GM19043 (cell line): ENCODE measurements at regions not wholly inside any gene's neighbourhood (a gene's known extent, or its start where the extent isn't known, plus 50 kb on each side); places are given as distances from the start of the nearest gene placed in this dataset.
"Not testable (repeated sequence)": the region's sequence is repeated elsewhere in the genome, so short reads cannot be mapped to it uniquely, and the experiment has no call there.

Experiments used
- ATAC-seq: cut with Tn5 transposase; IDR thresholded peaks from one replicate; pipeline ENCODE4 v1.9.1; 2021; ENCODE audit warnings: low read depth; ENCODE audit not compliant: unreplicated experiment

- ATAC-seq, result no peak
Observed at GRCh38 chr3:194938845-194939531, 253.3 kb downstream of the FAM43A start.

GRCh38 chr3:194939532-194939909, 253.8 kb downstream of the FAM43A start:
- ATAC-seq, result no peak

- ATAC-seq, result no peak
Observed at GRCh38 chr3:194939949-194940770, 254.5 kb downstream of the FAM43A start.

GRCh38 chr3:194941360-194941955, 255.8 kb downstream of the FAM43A start:
- ATAC-seq, result no peak

GRCh38 chr3:194941956-194942511, 256.4 kb downstream of the FAM43A start:
- ATAC-seq, result no peak

- ATAC-seq, result no peak
Observed at GRCh38 chr3:194944526-194944925, 258.8 kb downstream of the FAM43A start.

GRCh38 chr3:194945508-194945907, 259.8 kb downstream of the FAM43A start:
- no peak for ATAC-seq

GRCh38 chr3:194946091-194946490, 260.4 kb downstream of the FAM43A start:
- no peak for ATAC-seq

GRCh38 chr3:194949592-194949991, 263.9 kb downstream of the FAM43A start:
- no peak for ATAC-seq

- ATAC-seq, result no peak
Observed at GRCh38 chr3:194950906-194951628, 265.4 kb downstream of the FAM43A start.

GRCh38 chr3:194951629-194951920, 265.9 kb downstream of the FAM43A start:
- not testable (repeated sequence) for ATAC-seq

GRCh38 chr3:194951931-194952582, 266.4 kb downstream of the FAM43A start:
- ATAC-seq, result no peak

- ATAC-seq, result no peak
Observed at GRCh38 chr3:194952841-194953241, 267.2 kb downstream of the FAM43A start.

- ATAC-seq, result no peak
Observed at GRCh38 chr3:194953291-194953690, 267.6 kb downstream of the FAM43A start.

GRCh38 chr3:194955546-194955945, 269.9 kb downstream of the FAM43A start:
- no peak for ATAC-seq

- no peak for ATAC-seq
Observed at GRCh38 chr3:194955979-194956696, 270.5 kb downstream of the FAM43A start.

GRCh38 chr3:194956697-194957396, 271.2 kb downstream of the FAM43A start:
- no peak for ATAC-seq

GRCh38 chr3:194957743-194958240, 272.1 kb downstream of the FAM43A start:
- no peak for ATAC-seq

- ATAC-seq, result no peak
Observed at GRCh38 chr3:194959217-194959616, 273.5 kb downstream of the FAM43A start.
